NCI-H2081 (cell line): ENCODE measurements at regions not wholly inside any gene's neighbourhood (a gene's known extent, or its start where the extent isn't known, plus 50 kb on each side); places are given as distances from the start of the nearest gene placed in this dataset.
"Not testable (repeated sequence)": the region's sequence is repeated elsewhere in the genome, so short reads cannot be mapped to it uniquely, and the experiment has no call there.

Source experiments
- DNase-seq, 2 experiments: peaks; one replicate each; lab custom pipeline; 2025; lab: John Stamatoyannopoulos, UW

- DNase-seq = peak; percentile 0 to 4
Observed at GRCh38 chr5:145568581-145568980, 266.6 kb downstream of the PRELID2 start.

GRCh38 chr5:145562931-145563330 lies 272.2 kb downstream of the PRELID2 start:
- no peak for DNase-seq

GRCh38 chr5:145558288-145558687 lies 276.9 kb downstream of the PRELID2 start:
- DNase-seq = no peak

- DNase-seq = no peak
Observed at GRCh38 chr5:145557345-145557744, 277.8 kb downstream of the PRELID2 start.

- no peak for DNase-seq
Observed at GRCh38 chr5:145554399-145554798, 280.7 kb downstream of the PRELID2 start.

GRCh38 chr5:145553177-145553576 lies 282.0 kb downstream of the PRELID2 start:
- DNase-seq = no peak

- no peak for DNase-seq
Observed at GRCh38 chr5:145551714-145552113, 283.4 kb downstream of the PRELID2 start.

- DNase-seq = no peak
Observed at GRCh38 chr5:145548097-145548496, 287.0 kb downstream of the PRELID2 start.

- no peak for DNase-seq
Observed at GRCh38 chr5:145544401-145544800, 290.7 kb downstream of the PRELID2 start.

GRCh38 chr5:145543968-145544367 lies 291.2 kb downstream of the PRELID2 start:
- no peak for DNase-seq

- no peak for DNase-seq
Observed at GRCh38 chr5:145540375-145540774, 294.8 kb downstream of the PRELID2 start.

- DNase-seq = no peak
Observed at GRCh38 chr5:145539201-145539600, 295.9 kb downstream of the PRELID2 start.

GRCh38 chr5:145536133-145536532 lies 299.0 kb downstream of the PRELID2 start:
- no peak for DNase-seq

- no peak for DNase-seq
Observed at GRCh38 chr5:145531038-145531734, 304.0 kb downstream of the PRELID2 start.

- DNase-seq = no peak
Observed at GRCh38 chr5:145521523-145521922, 313.6 kb downstream of the PRELID2 start.

GRCh38 chr5:145521066-145521465 lies 314.1 kb downstream of the PRELID2 start:
- DNase-seq = no peak

- no peak for DNase-seq
Observed at GRCh38 chr5:145520335-145520734, 314.8 kb downstream of the PRELID2 start.

- not testable (repeated sequence) for DNase-seq
Observed at GRCh38 chr5:145517588-145517987, 317.6 kb downstream of the PRELID2 start.

- DNase-seq = no peak
Observed at GRCh38 chr5:145511351-145511750, 323.8 kb downstream of the PRELID2 start.

- no peak for DNase-seq
Observed at GRCh38 chr5:145510769-145511168, 324.4 kb downstream of the PRELID2 start.

- DNase-seq = no peak
Observed at GRCh38 chr5:145510324-145510723, 324.8 kb downstream of the PRELID2 start.

GRCh38 chr5:145509336-145510136 lies 325.6 kb downstream of the PRELID2 start:
- no peak for DNase-seq

- DNase-seq = no peak
Observed at GRCh38 chr5:145506185-145506850, 328.8 kb downstream of the PRELID2 start.
